ENCODE measurements at regions not wholly inside any gene's neighbourhood (a gene's known extent, or its start where the extent isn't known, plus 50 kb on each side); places are given as distances from the start of the nearest gene placed in this dataset.

- Histone ChIP-seq H2BK5ac (ENCODE audit: low read depth, low read length, poor library complexity) (no peak overlapping the region), H2BK120ac (ENCODE audit: insufficient read depth, low read length, poor library complexity) (no peak overlapping the region), H3K23ac (ENCODE audit: low read length) (no peak overlapping the region), H3K14ac (ENCODE audit: low read length) (no peak overlapping the region), H3K27ac (ENCODE audit: low read depth, low read length) (no peak overlapping the region), H4K12ac (ENCODE audit: low read depth, low read length) (no peak overlapping the region), H3K9me3 (ENCODE audit: insufficient read depth, low read depth, low read length) (no peaks in the 10 kb centered on the region), H3K79me2 (ENCODE audit: control insufficient read depth, insufficient read depth, low read length, poor library complexity) (no peaks in the 10 kb centered on the region), H3K36me3 (ENCODE audit: control insufficient read depth in 1 of 2, insufficient read depth in 2 of 2, low read length in 2 of 2) (no peaks in the 10 kb centered on the region), H4K91ac (ENCODE audit: low read depth, low read length) (no peak overlapping the region), H3K79me1 (ENCODE audit: low read length) (no peaks in the 10 kb centered on the region), H2AK5ac (ENCODE audit: low read length) (no peak overlapping the region), H3K18ac (ENCODE audit: low read length) (no peak overlapping the region), H3K27me3 (ENCODE audit: insufficient read depth, low read length) (no peaks in the 10 kb centered on the region), H3K4me3 (ENCODE audit: low read depth, low read length) (no peak overlapping the region), H2BK12ac (ENCODE audit: low read length) (no peak overlapping the region), H3K9ac (ENCODE audit: low read length) (no peak overlapping the region), H3K4me1 (ENCODE audit: control insufficient read depth in 1 of 2, insufficient read depth in 2 of 2, low read length in 2 of 2) (peaks cover 0 to 6% of the 10 kb centered on the region in 2 experiments), H4K8ac (ENCODE audit: low read depth, low read length) (no peak overlapping the region), H3K4me2 (ENCODE audit: low read length) (no peak overlapping the region), H2AFZ (ENCODE audit: insufficient read depth, low read length, poor library complexity) (no peak overlapping the region), H3K4ac (ENCODE audit: low read depth, low read length) (no peak overlapping the region)
- no peak for DNase-seq
- no CpG with 5 or more reads among the region's 4 CpGs for whole genome bisulfite sequencing (ENCODE audit: extremely low coverage, insufficient coverage, insufficient read length)
Measured at GRCh38 chr1:93013145-93014065, 52.1 kb upstream of the DIPK1A start.

GRCh38 chr1:93014168-93014567, 52.9 kb upstream of the DIPK1A start:
- H3K4me2 ChIP-seq (ENCODE audit: low read length) = no peak overlapping the region
- no peak overlapping the region for H4K8ac ChIP-seq (ENCODE audit: low read depth, low read length)
- no peaks in the 10 kb centered on the region for H3K79me1 ChIP-seq (ENCODE audit: low read length)
- H3K27ac ChIP-seq (ENCODE audit: low read depth, low read length) = no peak overlapping the region
- H2AFZ ChIP-seq (ENCODE audit: insufficient read depth, low read length, poor library complexity) = no peak overlapping the region
- H3K14ac ChIP-seq (ENCODE audit: low read length) = no peak overlapping the region
- H2BK12ac ChIP-seq (ENCODE audit: low read length) = no peak overlapping the region
- no peak overlapping the region for H3K4me3 ChIP-seq (ENCODE audit: low read depth, low read length)
- no peak overlapping the region for H2BK120ac ChIP-seq (ENCODE audit: insufficient read depth, low read length, poor library complexity)
- H3K9ac ChIP-seq (ENCODE audit: low read length) = no peak overlapping the region
- H4K91ac ChIP-seq (ENCODE audit: low read depth, low read length) = no peak overlapping the region
- peaks cover 0 to 6% of the 10 kb centered on the region in 2 experiments for H3K4me1 ChIP-seq (ENCODE audit: control insufficient read depth in 1 of 2, insufficient read depth in 2 of 2, low read length in 2 of 2)
- no CpG with 5 or more reads among the region's 2 CpGs for WGBS (ENCODE audit: extremely low coverage, insufficient coverage, insufficient read length)
- no peaks in the 10 kb centered on the region for H3K27me3 ChIP-seq (ENCODE audit: insufficient read depth, low read length)
- no peak overlapping the region for H3K23ac ChIP-seq (ENCODE audit: low read length)
- no peaks in the 10 kb centered on the region for H3K36me3 ChIP-seq (ENCODE audit: control insufficient read depth in 1 of 2, insufficient read depth in 2 of 2, low read length in 2 of 2)
- no peak overlapping the region for H2AK5ac ChIP-seq (ENCODE audit: low read length)
- H3K18ac ChIP-seq (ENCODE audit: low read length) = no peak overlapping the region
- H3K4ac ChIP-seq (ENCODE audit: low read depth, low read length) = no peak overlapping the region
- no peak for DNase-seq
- no peaks in the 10 kb centered on the region for H3K9me3 ChIP-seq (ENCODE audit: insufficient read depth, low read depth, low read length)
- no peak overlapping the region for H4K12ac ChIP-seq (ENCODE audit: low read depth, low read length)
- no peaks in the 10 kb centered on the region for H3K79me2 ChIP-seq (ENCODE audit: control insufficient read depth, insufficient read depth, low read length, poor library complexity)
- H2BK5ac ChIP-seq (ENCODE audit: low read depth, low read length, poor library complexity) = no peak overlapping the region

GRCh38 chr1:93015590-93015989, 54.3 kb upstream of the DIPK1A start:
- no peaks in the 10 kb centered on the region for H3K27me3 ChIP-seq (ENCODE audit: insufficient read depth, low read length)
- H3K79me2 ChIP-seq (ENCODE audit: control insufficient read depth, insufficient read depth, low read length, poor library complexity) = no peaks in the 10 kb centered on the region
- no peak overlapping the region for H2BK12ac ChIP-seq (ENCODE audit: low read length)
- H3K9ac ChIP-seq (ENCODE audit: low read length) = no peak overlapping the region
- no peak overlapping the region for H4K8ac ChIP-seq (ENCODE audit: low read depth, low read length)
- no peak overlapping the region for H2AK5ac ChIP-seq (ENCODE audit: low read length)
- peaks cover 0 to 6% of the 10 kb centered on the region in 2 experiments for H3K4me1 ChIP-seq (ENCODE audit: control insufficient read depth in 1 of 2, insufficient read depth in 2 of 2, low read length in 2 of 2)
- peak in 1 of 2 donors; percentile 64 for DNase-seq
- H3K4me3 ChIP-seq (ENCODE audit: low read depth, low read length) = no peak overlapping the region
- no peak overlapping the region for H3K23ac ChIP-seq (ENCODE audit: low read length)
- no peak overlapping the region for H2BK5ac ChIP-seq (ENCODE audit: low read depth, low read length, poor library complexity)
- H3K4ac ChIP-seq (ENCODE audit: low read depth, low read length) = no peak overlapping the region
- H3K4me2 ChIP-seq (ENCODE audit: low read length) = no peak overlapping the region
- H4K91ac ChIP-seq (ENCODE audit: low read depth, low read length) = no peak overlapping the region
- no peak overlapping the region for H2AFZ ChIP-seq (ENCODE audit: insufficient read depth, low read length, poor library complexity)
- H4K12ac ChIP-seq (ENCODE audit: low read depth, low read length) = no peak overlapping the region
- no peaks in the 10 kb centered on the region for H3K36me3 ChIP-seq (ENCODE audit: control insufficient read depth in 1 of 2, insufficient read depth in 2 of 2, low read length in 2 of 2)
- no peaks in the 10 kb centered on the region for H3K79me1 ChIP-seq (ENCODE audit: low read length)
- H3K27ac ChIP-seq (ENCODE audit: low read depth, low read length) = no peak overlapping the region
- WGBS (ENCODE audit: extremely low coverage, insufficient coverage, insufficient read length) = no CpG with 5 or more reads among the region's 2 CpGs
- no peak overlapping the region for H3K18ac ChIP-seq (ENCODE audit: low read length)
- no peak overlapping the region for H2BK120ac ChIP-seq (ENCODE audit: insufficient read depth, low read length, poor library complexity)
- no peaks in the 10 kb centered on the region for H3K9me3 ChIP-seq (ENCODE audit: insufficient read depth, low read depth, low read length)
- no peak overlapping the region for H3K14ac ChIP-seq (ENCODE audit: low read length)

- Histone ChIP-seq H3K79me2 (ENCODE audit: control insufficient read depth, insufficient read depth, low read length, poor library complexity) (no peaks in the 10 kb centered on the region), H3K79me1 (ENCODE audit: low read length) (no peaks in the 10 kb centered on the region), H3K14ac (ENCODE audit: low read length) (no peak overlapping the region), H3K9me3 (ENCODE audit: insufficient read depth, low read depth, low read length) (no peaks in the 10 kb centered on the region), H3K18ac (ENCODE audit: low read length) (no peak overlapping the region), H3K9ac (ENCODE audit: low read length) (no peak overlapping the region), H3K4me1 (ENCODE audit: control insufficient read depth in 1 of 2, insufficient read depth in 2 of 2, low read length in 2 of 2) (peaks cover 0 to 6% of the 10 kb centered on the region in 2 experiments), H4K12ac (ENCODE audit: low read depth, low read length) (no peak overlapping the region), H3K4ac (ENCODE audit: low read depth, low read length) (no peak overlapping the region), H2AFZ (ENCODE audit: insufficient read depth, low read length, poor library complexity) (no peak overlapping the region), H3K27me3 (ENCODE audit: insufficient read depth, low read length) (no peaks in the 10 kb centered on the region), H2BK5ac (ENCODE audit: low read depth, low read length, poor library complexity) (no peak overlapping the region), H4K8ac (ENCODE audit: low read depth, low read length) (no peak overlapping the region), H3K4me2 (ENCODE audit: low read length) (no peak overlapping the region), H3K27ac (ENCODE audit: low read depth, low read length) (no peak overlapping the region), H2BK120ac (ENCODE audit: insufficient read depth, low read length, poor library complexity) (no peak overlapping the region), H2BK12ac (ENCODE audit: low read length) (no peak overlapping the region), H3K36me3 (ENCODE audit: control insufficient read depth in 1 of 2, insufficient read depth in 2 of 2, low read length in 2 of 2) (no peaks in the 10 kb centered on the region), H4K91ac (ENCODE audit: low read depth, low read length) (no peak overlapping the region), H3K23ac (ENCODE audit: low read length) (no peak overlapping the region), H3K4me3 (ENCODE audit: low read depth, low read length) (no peak overlapping the region), H2AK5ac (ENCODE audit: low read length) (no peak overlapping the region)
- no CpG with 5 or more reads among the region's 4 CpGs for WGBS (ENCODE audit: extremely low coverage, insufficient coverage, insufficient read length)
- peak; percentile 41 to 73 for DNase-seq
Measured at GRCh38 chr1:93016171-93016570, 54.9 kb upstream of the DIPK1A start.

Data from trophoblast cell (in vitro differentiated cells and primary cell).